Activated naive CD4-positive, alpha-beta T cell treated with anti-CD3 and anti-CD28 coated beads, Interleukin-2, amount 10 ng/mL, durations not matched to agents 7 days and 5 days (primary cell): ENCODE measurements at regions not wholly inside any gene's neighbourhood (a gene's known extent, or its start where the extent isn't known, plus 50 kb on each side); places are given as distances from the start of the nearest gene placed in this dataset.

Experiments
- CTCF ChIA-PET: fragments of 350-600 bp; sonication (Branson Sonifier 250); formaldehyde crosslinking; loops from one replicate; lab custom pipeline; 2021; ENCODE audit warnings: antibody characterized with exemption; lab: Charles Lee
- DNase-seq: peaks from one replicate; pipeline ENCODE4 v3.0.0-alpha.2; 2020
- H3K27ac Mint-ChIP-seq: one replicate; pipeline ENCODE4 v1.8.0; 2021; ENCODE audit warnings: mild to moderate bottlenecking, moderate library complexity, mixed read lengths
- H3K27me3 Mint-ChIP-seq: one replicate; pipeline ENCODE4 v1.8.0; 2021; ENCODE audit warnings: mild to moderate bottlenecking, mixed read lengths
- H3K36me3 Mint-ChIP-seq: one replicate; pipeline ENCODE4 v1.8.0; 2021; ENCODE audit warnings: mixed read lengths
- H3K4me1 Mint-ChIP-seq: one replicate; pipeline ENCODE4 v1.8.0; 2021; ENCODE audit warnings: mixed read lengths
- H3K4me3 Mint-ChIP-seq: one replicate; pipeline ENCODE4 v1.8.0; 2021; ENCODE audit warnings: mild to moderate bottlenecking, moderate library complexity, mixed read lengths
- H3K9me3 Mint-ChIP-seq: one replicate; pipeline ENCODE4 v1.8.0; 2021; ENCODE audit warnings: mixed read lengths

DNA sequence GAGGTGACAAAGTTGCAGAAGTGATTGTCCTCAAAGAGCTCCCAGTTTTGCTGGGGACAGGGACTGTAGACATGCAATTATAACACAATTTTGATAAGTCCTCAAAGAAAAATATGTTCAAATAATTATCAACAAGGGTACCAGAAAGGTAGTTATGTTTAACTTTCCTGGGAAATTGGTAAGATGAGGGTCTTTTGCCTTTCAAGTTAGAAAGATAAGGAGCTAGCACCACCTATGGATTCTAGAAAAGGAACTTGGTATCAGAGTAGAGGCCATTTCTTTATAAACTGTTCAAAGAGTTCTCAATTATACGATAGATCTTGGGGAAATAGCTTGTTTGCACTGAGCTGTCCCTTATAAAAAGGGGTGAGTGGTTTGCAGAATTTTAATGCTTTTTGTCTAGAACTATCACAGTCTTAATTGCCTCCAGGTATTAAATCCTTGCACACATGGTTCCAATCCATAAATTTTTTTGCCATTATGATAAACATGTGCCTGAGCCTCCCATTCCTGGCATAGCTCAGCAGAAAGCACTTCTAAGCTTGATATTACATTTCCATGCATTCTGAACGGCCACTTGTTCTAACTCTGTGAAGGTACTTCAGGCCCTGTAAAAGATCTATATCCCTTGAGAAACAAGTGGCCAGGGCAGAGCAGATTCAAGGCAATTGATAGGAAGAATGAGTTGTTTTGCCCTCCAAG is 247.5 kb upstream of the LRIG1 start:
- DNase-seq, result no peak
- CTCF ChIA-PET, result no interaction called here
- H3K36me3 Mint-ChIP-seq, result no peaks in the 10 kb centered on the region
- H3K4me1 Mint-ChIP-seq, result no peaks in the 10 kb centered on the region
- H3K4me3 Mint-ChIP-seq, result no peak overlapping the region
- H3K27me3 Mint-ChIP-seq, result peaks cover 11% of the 10 kb centered on the region
- no peak overlapping the region for H3K27ac Mint-ChIP-seq
- H3K9me3 Mint-ChIP-seq, result no peaks in the 10 kb centered on the region

DNA sequence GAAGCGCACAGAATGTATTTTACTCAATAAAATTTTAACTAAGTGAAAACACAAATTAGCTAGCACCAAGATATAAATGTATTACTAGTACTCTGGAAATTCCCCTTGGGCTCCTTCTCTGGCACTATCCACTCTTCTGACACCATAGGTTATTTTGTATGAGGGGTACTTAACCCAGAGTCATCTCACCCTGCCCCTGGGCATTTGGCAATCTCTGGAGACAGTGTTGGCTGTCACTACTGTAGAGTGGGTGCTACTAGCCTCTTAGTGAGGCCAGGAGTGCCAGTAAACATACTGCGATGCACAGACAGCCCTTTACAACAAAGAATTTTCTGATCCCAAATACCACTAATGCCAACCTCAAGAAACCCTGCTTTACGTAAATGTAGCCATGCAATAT is 246.3 kb upstream of the KBTBD8 start:
- Mint-ChIP-seq H3K9me3 (no peaks in the 10 kb centered on the region), H3K4me3 (no peak overlapping the region), H3K36me3 (no peaks in the 10 kb centered on the region), H3K27ac (no peak overlapping the region), H3K27me3 (peaks cover 4% of the 10 kb centered on the region), H3K4me1 (no peaks in the 10 kb centered on the region)
- no peak for DNase-seq
- CTCF ChIA-PET, result no interaction called here

DNA sequence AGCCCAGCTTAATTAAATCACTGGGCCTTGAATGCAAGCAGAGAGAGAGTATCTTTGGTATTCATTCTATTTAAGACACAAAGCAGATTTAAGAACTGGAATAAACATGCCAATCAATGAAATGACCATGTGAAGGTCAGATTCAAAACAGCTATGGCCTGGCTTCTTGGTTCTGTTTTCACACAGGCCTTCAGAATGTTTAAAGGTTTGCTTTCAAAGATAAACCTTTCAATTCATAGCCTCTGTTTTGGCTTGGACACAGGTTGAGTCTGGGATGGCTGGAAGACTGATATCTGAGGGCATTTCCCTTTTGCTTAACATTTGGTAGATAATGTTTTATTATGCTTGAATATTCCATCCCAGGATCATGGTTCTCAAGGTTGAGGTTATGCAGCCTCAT is 244.4 kb upstream of the KBTBD8 start:
- Mint-ChIP-seq H3K36me3 (no peaks in the 10 kb centered on the region), H3K27me3 (peaks cover 4% of the 10 kb centered on the region), H3K4me1 (no peaks in the 10 kb centered on the region), H3K4me3 (no peak overlapping the region), H3K27ac (no peak overlapping the region), H3K9me3 (no peaks in the 10 kb centered on the region)
- CTCF ChIA-PET, result no interaction called here
- no peak for DNase-seq

DNA sequence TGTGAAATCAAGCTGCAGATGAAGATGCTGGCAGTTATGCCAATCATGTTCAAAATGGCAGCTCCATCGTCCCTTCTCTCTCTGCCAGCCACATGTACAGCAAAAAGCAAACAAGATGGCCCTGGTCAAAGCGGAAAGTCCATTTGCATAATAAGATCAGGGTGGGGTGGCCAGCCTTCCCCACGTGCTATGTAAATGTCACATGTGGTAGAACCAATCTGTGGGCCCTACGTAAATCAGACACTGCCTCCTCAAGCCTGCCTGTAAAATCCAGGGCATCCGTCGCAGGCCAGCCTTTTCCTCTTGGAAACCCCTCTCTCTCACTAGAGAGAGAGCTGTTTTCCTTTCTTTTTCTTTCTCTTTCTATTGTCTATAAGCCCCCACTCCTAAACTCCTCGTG is 243.5 kb upstream of the KBTBD8 start:
- Mint-ChIP-seq H3K9me3 (no peaks in the 10 kb centered on the region), H3K4me1 (no peaks in the 10 kb centered on the region), H3K27ac (no peak overlapping the region), H3K36me3 (no peaks in the 10 kb centered on the region), H3K4me3 (no peak overlapping the region), H3K27me3 (no peaks in the 10 kb centered on the region)
- CTCF ChIA-PET, result no interaction called here
- DNase-seq, result no peak

DNA sequence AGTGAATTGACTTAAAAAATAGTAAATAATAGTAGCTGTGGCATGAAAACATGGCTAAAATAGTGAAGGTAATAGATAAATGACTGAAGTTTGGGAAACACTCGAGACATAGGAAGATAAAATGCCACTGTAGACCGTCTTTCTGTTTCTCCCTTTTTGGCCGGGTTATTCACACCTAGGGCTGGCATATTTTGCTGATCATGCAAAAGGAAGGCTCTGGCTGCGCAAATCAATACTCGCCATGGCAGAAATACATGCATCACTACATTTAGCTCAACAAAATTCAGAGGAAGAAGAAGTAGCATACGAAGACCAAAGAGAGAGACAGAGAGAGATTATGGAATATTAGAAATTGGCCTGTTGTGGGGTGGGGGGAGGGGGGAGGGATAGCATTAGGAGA is 242.2 kb upstream of the KBTBD8 start:
- Mint-ChIP-seq H3K27ac (no peak overlapping the region), H3K9me3 (no peaks in the 10 kb centered on the region), H3K4me3 (no peak overlapping the region), H3K4me1 (no peaks in the 10 kb centered on the region), H3K36me3 (no peaks in the 10 kb centered on the region), H3K27me3 (no peaks in the 10 kb centered on the region)
- CTCF ChIA-PET, result interaction anchor here (1.1 kb wide), 1 partner anchor 17 kb away, joined by 3 read pairs; no protein-coding TSS in a partner anchor
- no peak for DNase-seq

DNA sequence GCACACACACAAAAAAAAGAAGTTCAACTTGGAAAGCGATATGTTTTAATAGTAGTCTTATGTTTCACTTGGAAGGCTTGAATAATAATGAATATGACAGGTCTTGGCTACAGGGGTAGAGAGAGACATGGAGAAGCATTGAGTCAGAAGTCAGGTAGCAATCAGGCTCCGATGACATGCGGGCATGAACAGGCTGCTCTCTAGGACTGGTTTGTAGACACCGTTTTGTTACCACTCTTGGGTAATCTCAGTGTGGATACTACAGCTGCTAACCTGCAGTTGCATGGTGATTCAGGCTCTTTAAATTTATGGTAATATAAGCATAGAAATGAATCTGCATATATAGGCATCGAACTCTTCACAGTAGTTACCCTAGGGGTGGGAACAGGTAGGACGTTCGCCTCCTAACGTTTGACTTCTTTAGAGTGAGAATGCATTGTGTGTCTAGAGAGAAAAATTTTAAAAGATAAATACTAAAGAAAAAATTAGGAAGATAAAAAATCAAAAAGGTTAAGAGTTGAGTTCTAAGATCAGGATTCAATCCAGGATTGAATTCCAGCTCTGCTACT is 241.6 kb upstream of the KBTBD8 start:
- no peak for DNase-seq
- Mint-ChIP-seq H3K27me3 (no peaks in the 10 kb centered on the region), H3K4me3 (no peak overlapping the region), H3K27ac (no peak overlapping the region), H3K9me3 (peaks cover under 1% of the 10 kb centered on the region), H3K4me1 (no peaks in the 10 kb centered on the region), H3K36me3 (no peaks in the 10 kb centered on the region)
- CTCF ChIA-PET, result no interaction called here

DNA sequence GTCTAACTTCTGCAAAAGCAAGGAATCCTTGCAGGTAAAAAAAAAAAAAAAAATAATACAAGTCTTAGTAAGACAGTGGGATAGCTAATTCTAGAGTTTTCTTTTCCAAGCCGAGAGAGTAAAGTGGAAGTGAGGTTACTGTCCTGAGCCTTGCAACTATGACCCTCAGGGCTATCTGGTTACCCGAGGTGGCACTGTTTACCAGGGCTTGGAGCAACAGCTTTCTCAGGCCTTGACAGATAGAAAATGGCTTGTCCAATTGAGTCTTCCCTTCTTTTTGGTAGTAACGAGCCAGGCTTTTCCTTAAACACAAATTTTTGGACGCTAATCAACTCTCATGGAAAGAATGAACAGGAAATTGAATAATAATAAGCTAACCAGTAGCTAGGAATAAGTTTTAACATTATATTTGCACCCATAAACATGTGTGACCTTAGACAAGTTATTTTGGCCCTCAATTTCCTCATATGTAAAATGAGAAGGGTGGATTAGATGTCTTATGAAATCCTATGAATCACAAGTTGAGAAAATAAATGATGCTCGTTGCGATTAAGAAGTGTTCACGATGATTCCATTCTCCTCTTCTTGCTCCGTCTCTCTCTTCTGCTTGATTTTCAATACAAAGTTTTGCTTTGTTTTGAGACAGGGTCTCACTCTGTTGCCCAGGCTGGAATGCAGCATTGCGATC is 236.9 kb upstream of the KBTBD8 start:
- CTCF ChIA-PET, result no interaction called here
- Mint-ChIP-seq H3K36me3 (no peaks in the 10 kb centered on the region), H3K4me1 (no peaks in the 10 kb centered on the region), H3K9me3 (peaks cover 2% of the 10 kb centered on the region), H3K27me3 (no peaks in the 10 kb centered on the region), H3K4me3 (no peak overlapping the region), H3K27ac (no peak overlapping the region)
- no peak for DNase-seq

GRCh38 chr3:66762916-66763693 is 235.0 kb upstream of the KBTBD8 start:
- no peak for DNase-seq
- no peaks in the 10 kb centered on the region for H3K27me3 Mint-ChIP-seq
- no peak overlapping the region for H3K27ac Mint-ChIP-seq
- no peak overlapping the region for H3K4me3 Mint-ChIP-seq
- CTCF ChIA-PET, result no interaction called here
- H3K9me3 Mint-ChIP-seq, result peaks cover 2% of the 10 kb centered on the region
- H3K4me1 Mint-ChIP-seq, result no peaks in the 10 kb centered on the region
- no peaks in the 10 kb centered on the region for H3K36me3 Mint-ChIP-seq

- DNase-seq, result no peak
- H3K27me3 Mint-ChIP-seq, result no peaks in the 10 kb centered on the region
- no peak overlapping the region for H3K27ac Mint-ChIP-seq
- CTCF ChIA-PET, result interaction anchor here (0.5 kb wide), 1 partner anchor 484 kb away, joined by 3 read pairs; no protein-coding TSS in a partner anchor
- no peaks in the 10 kb centered on the region for H3K4me1 Mint-ChIP-seq
- no peak overlapping the region for H3K4me3 Mint-ChIP-seq
- no peaks in the 10 kb centered on the region for H3K9me3 Mint-ChIP-seq
- H3K36me3 Mint-ChIP-seq, result no peaks in the 10 kb centered on the region
Observed at GRCh38 chr3:66778107-66778506, 220.0 kb upstream of the KBTBD8 start.

DNA sequence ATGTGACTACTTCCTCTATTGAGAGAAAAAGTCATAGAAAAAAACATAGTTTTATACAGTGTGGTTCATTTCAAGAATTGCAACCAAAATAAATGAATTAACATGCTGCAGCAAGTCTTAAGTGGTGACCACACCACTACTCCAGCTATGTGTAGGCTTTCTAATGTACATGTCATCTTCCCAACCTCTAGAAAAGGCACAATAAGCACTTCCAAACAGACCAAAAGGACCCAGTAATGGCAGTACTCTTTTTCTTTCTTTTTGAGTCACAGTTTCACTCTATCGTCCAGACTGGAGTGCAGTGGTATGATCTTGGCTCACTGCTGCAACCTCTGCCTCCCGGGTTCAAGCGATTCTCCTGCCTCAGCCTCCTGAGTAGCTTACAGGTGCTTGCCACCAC is 219.3 kb upstream of the KBTBD8 start:
- no peaks in the 10 kb centered on the region for H3K27me3 Mint-ChIP-seq
- no peaks in the 10 kb centered on the region for H3K36me3 Mint-ChIP-seq
- CTCF ChIA-PET, result interaction anchor here (0.5 kb wide), 1 partner anchor 485 kb away, joined by 3 read pairs; no protein-coding TSS in a partner anchor
- H3K27ac Mint-ChIP-seq, result no peak overlapping the region
- H3K4me3 Mint-ChIP-seq, result no peak overlapping the region
- no peaks in the 10 kb centered on the region for H3K4me1 Mint-ChIP-seq
- no peak for DNase-seq
- no peaks in the 10 kb centered on the region for H3K9me3 Mint-ChIP-seq

GRCh38 chr3:66785191-66785909 is 212.8 kb upstream of the KBTBD8 start:
- no peak for DNase-seq
- Mint-ChIP-seq H3K36me3 (no peaks in the 10 kb centered on the region), H3K27me3 (no peaks in the 10 kb centered on the region), H3K9me3 (no peaks in the 10 kb centered on the region), H3K4me1 (no peaks in the 10 kb centered on the region), H3K4me3 (no peak overlapping the region), H3K27ac (no peak overlapping the region)
- CTCF ChIA-PET, result no interaction called here

GRCh38 chr3:66789580-66790237 is 208.4 kb upstream of the KBTBD8 start:
- Mint-ChIP-seq H3K4me1 (no peaks in the 10 kb centered on the region), H3K27ac (no peak overlapping the region), H3K36me3 (no peaks in the 10 kb centered on the region), H3K4me3 (no peak overlapping the region), H3K27me3 (peaks cover 11% of the 10 kb centered on the region), H3K9me3 (no peaks in the 10 kb centered on the region)
- no peak for DNase-seq
- CTCF ChIA-PET, result no interaction called here

GRCh38 chr3:66792086-66792485 is 206.0 kb upstream of the KBTBD8 start:
- H3K27ac Mint-ChIP-seq, result no peak overlapping the region

More at GRCh38 chr3:66792086-66792485, 206.0 kb upstream of the KBTBD8 start:
- no peaks in the 10 kb centered on the region for H3K9me3 Mint-ChIP-seq
- H3K4me3 Mint-ChIP-seq, result no peak overlapping the region
- CTCF ChIA-PET, result no interaction called here
- H3K4me1 Mint-ChIP-seq, result no peaks in the 10 kb centered on the region
- peaks cover 11% of the 10 kb centered on the region for H3K27me3 Mint-ChIP-seq
- no peaks in the 10 kb centered on the region for H3K36me3 Mint-ChIP-seq
- no peak for DNase-seq
